ENCODE measurements at regions not wholly inside any gene's neighbourhood (a gene's known extent, or its start where the extent isn't known, plus 50 kb on each side); places are given as distances from the start of the nearest gene placed in this dataset.

GRCh38 chr10:10353326-10353868, 664.3 kb upstream of the CELF2 start (continued):
- TF ChIP-seq, protein P1, sequence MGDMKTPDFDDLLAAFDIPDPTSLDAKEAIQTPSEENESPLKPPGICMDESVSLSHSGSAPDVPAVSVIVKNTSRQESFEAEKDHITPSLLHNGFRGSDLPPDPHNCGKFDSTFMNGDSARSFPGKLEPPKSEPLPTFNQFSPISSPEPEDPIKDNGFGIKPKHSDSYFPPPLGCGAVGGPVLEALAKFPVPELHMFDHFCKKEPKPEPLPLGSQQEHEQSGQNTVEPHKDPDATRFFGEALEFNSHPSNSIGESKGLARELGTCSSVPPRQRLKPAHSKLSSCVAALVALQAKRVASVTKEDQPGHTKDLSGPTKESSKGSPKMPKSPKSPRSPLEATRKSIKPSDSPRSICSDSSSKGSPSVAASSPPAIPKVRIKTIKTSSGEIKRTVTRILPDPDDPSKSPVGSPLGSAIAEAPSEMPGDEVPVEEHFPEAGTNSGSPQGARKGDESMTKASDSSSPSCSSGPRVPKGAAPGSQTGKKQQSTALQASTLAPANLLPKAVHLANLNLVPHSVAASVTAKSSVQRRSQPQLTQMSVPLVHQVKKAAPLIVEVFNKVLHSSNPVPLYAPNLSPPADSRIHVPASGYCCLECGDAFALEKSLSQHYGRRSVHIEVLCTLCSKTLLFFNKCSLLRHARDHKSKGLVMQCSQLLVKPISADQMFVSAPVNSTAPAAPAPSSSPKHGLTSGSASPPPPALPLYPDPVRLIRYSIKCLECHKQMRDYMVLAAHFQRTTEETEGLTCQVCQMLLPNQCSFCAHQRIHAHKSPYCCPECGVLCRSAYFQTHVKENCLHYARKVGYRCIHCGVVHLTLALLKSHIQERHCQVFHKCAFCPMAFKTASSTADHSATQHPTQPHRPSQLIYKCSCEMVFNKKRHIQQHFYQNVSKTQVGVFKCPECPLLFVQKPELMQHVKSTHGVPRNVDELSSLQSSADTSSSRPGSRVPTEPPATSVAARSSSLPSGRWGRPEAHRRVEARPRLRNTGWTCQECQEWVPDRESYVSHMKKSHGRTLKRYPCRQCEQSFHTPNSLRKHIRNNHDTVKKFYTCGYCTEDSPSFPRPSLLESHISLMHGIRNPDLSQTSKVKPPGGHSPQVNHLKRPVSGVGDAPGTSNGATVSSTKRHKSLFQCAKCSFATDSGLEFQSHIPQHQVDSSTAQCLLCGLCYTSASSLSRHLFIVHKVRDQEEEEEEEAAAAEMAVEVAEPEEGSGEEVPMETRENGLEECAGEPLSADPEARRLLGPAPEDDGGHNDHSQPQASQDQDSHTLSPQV (IDR thresholded peaks at IDR 0.05) = no peak
- TF ChIP-seq RAD51 (IDR thresholded peaks at IDR 0.05) (no peak), REST (IDR thresholded peaks at IDR 0.05; ENCODE audit: low read depth, low read length) (no peak), BCL11A (IDR thresholded peaks at IDR 0.05; ENCODE audit: low read depth, low read length) (no peak), TCF3 (IDR thresholded peaks at IDR 0.05; ENCODE audit: borderline replicate concordance, insufficient read depth, low read depth, low read length) (no peak)
- TF ChIP-seq, protein P2, sequence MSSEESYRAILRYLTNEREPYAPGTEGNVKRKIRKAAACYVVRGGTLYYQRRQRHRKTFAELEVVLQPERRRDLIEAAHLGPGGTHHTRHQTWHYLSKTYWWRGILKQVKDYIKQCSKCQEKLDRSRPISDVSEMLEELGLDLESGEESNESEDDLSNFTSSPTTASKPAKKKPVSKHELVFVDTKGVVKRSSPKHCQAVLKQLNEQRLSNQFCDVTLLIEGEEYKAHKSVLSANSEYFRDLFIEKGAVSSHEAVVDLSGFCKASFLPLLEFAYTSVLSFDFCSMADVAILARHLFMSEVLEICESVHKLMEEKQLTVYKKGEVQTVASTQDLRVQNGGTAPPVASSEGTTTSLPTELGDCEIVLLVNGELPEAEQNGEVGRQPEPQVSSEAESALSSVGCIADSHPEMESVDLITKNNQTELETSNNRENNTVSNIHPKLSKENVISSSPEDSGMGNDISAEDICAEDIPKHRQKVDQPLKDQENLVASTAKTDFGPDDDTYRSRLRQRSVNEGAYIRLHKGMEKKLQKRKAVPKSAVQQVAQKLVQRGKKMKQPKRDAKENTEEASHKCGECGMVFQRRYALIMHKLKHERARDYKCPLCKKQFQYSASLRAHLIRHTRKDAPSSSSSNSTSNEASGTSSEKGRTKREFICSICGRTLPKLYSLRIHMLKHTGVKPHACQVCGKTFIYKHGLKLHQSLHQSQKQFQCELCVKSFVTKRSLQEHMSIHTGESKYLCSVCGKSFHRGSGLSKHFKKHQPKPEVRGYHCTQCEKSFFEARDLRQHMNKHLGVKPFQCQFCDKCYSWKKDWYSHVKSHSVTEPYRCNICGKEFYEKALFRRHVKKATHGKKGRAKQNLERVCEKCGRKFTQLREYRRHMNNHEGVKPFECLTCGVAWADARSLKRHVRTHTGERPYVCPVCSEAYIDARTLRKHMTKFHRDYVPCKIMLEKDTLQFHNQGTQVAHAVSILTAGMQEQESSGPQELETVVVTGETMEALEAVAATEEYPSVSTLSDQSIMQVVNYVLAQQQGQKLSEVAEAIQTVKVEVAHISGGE (CRISPR knock-in tag; IDR thresholded peaks at IDR 0.05) = no peak
